ENCODE measurements at regions not wholly inside any gene's neighbourhood (a gene's known extent, or its start where the extent isn't known, plus 50 kb on each side); places are given as distances from the start of the nearest gene placed in this dataset.

DNA sequence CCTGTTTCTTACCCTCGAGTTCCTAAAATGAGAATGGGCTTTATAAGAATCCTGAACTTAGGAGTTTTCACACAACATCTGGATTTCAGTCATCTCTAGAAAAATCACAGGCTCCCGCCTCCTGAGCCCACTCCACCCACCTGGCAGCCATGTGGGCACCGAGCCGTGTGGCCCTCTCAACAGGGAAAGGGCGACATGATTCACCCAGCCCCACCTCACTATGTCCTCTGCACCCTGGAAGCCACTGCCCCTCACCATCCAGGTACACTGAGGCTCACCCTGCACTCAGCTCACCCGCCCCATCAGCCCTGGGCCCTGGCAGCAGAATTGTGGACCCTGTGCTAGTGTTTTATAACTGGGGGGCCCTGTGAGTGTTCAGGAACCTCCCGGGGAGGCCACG, 101.5 kb downstream of the SHANK2 start:
- no peak overlapping the region for H3K27ac ChIP-seq (ENCODE audit: extremely low read depth, low read depth, low read length)
- H3K9me3 ChIP-seq (ENCODE audit: control insufficient read depth, insufficient read depth, low read depth, low read length) = no peaks in the 10 kb centered on the region
- H3K4me3 ChIP-seq (ENCODE audit: low read depth, low read length) = no peak overlapping the region
- CTCF ChIA-PET = no interaction called here
- POLR2A ChIA-PET = no interaction called here
- H3K4me1 ChIP-seq (ENCODE audit: control insufficient read depth, insufficient read depth, low read length) = no peaks in the 10 kb centered on the region
- no peaks in the 10 kb centered on the region for H3K36me3 ChIP-seq (ENCODE audit: control insufficient read depth in 2 of 2, insufficient read depth in 1 of 2, low read length in 2 of 2)
- no peak for TF ChIP-seq ZNF654 (tag by site-specific recombination; IDR thresholded peaks at IDR 0.05; ENCODE audit: low read depth)

DNA sequence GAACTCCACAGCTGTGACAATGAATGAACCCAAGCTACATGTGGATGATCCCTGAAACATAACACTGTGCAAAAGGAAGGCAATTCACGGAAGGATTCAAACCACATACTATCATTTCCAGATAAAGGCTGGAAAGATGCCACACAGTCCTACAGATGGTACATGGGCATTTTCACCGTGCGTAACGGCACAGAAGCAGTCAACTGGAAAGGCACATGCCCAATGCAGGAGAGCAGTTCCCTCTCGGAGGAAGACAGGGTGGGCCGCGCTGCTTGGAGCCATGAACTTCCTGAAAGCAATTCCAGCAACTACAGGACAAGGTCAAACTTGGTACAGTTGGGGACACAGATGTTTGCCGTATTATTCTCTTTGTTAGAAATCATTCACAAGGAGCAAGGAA, 103.7 kb downstream of the SHANK2 start:
- no peak overlapping the region for H3K4me3 ChIP-seq (ENCODE audit: low read depth, low read length)
- ChIA-PET POLR2A (no interaction called here), CTCF (interaction anchor here (0.6 kb wide), 1 partner anchor 140 kb away, joined by 3 read pairs; no protein-coding TSS in a partner anchor)
- H3K4me1 ChIP-seq (ENCODE audit: control insufficient read depth, insufficient read depth, low read length) = no peaks in the 10 kb centered on the region
- TF ChIP-seq, protein P1, sequence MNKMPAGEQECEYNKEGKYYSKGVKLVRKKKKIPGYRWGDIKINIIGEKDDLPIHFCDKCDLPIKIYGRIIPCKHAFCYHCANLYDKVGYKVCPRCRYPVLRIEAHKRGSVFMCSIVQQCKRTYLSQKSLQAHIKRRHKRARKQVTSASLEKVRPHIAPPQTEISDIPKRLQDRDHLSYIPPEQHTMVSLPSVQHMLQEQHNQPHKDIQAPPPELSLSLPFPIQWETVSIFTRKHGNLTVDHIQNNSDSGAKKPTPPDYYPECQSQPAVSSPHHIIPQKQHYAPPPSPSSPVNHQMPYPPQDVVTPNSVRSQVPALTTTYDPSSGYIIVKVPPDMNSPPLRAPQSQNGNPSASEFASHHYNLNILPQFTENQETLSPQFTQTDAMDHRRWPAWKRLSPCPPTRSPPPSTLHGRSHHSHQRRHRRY (tag by site-specific recombination; IDR thresholded peaks at IDR 0.05) = no peak
- TF ChIP-seq ZSCAN16 (tag by site-specific recombination; IDR thresholded peaks at IDR 0.05) (no peak), ZNF10 (tag by site-specific recombination; IDR thresholded peaks at IDR 0.05) (no peak), ZNF404 (tag by site-specific recombination; IDR thresholded peaks at IDR 0.05) (no peak), ZNF677 (tag by site-specific recombination; IDR thresholded peaks at IDR 0.05) (no peak), ZNF837 (tag by site-specific recombination; IDR thresholded peaks at IDR 0.05) (no peak), ZNF132 (tag by site-specific recombination; IDR thresholded peaks at IDR 0.05; ENCODE audit: borderline replicate concordance) (no peak), IKZF3 (tag by site-specific recombination; IDR thresholded peaks at IDR 0.05) (no peak), ZNF114 (tag by site-specific recombination; IDR thresholded peaks at IDR 0.05) (no peak), ZNF571 (tag by site-specific recombination; IDR thresholded peaks at IDR 0.05) (no peak), GLI4 (tag by site-specific recombination; IDR thresholded peaks at IDR 0.05) (no peak), ZNF2 (tag by site-specific recombination; IDR thresholded peaks at IDR 0.05) (no peak), GLIS1 (tag by site-specific recombination; IDR thresholded peaks at IDR 0.05) (no peak)
- TF ChIP-seq, protein P2, sequence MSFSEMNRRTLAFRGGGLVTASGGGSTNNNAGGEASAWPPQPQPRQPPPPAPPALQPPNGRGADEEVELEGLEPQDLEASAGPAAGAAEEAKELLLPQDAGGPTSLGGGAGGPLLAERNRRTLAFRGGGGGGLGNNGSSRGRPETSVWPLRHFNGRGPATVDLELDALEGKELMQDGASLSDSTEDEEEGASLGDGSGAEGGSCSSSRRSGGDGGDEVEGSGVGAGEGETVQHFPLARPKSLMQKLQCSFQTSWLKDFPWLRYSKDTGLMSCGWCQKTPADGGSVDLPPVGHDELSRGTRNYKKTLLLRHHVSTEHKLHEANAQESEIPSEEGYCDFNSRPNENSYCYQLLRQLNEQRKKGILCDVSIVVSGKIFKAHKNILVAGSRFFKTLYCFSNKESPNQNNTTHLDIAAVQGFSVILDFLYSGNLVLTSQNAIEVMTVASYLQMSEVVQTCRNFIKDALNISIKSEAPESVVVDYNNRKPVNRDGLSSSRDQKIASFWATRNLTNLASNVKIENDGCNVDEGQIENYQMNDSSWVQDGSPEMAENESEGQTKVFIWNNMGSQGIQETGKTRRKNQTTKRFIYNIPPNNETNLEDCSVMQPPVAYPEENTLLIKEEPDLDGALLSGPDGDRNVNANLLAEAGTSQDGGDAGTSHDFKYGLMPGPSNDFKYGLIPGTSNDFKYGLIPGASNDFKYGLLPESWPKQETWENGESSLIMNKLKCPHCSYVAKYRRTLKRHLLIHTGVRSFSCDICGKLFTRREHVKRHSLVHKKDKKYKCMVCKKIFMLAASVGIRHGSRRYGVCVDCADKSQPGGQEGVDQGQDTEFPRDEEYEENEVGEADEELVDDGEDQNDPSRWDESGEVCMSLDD (tag by site-specific recombination; IDR thresholded peaks at IDR 0.05) = no peak
- TF ChIP-seq, protein P3, sequence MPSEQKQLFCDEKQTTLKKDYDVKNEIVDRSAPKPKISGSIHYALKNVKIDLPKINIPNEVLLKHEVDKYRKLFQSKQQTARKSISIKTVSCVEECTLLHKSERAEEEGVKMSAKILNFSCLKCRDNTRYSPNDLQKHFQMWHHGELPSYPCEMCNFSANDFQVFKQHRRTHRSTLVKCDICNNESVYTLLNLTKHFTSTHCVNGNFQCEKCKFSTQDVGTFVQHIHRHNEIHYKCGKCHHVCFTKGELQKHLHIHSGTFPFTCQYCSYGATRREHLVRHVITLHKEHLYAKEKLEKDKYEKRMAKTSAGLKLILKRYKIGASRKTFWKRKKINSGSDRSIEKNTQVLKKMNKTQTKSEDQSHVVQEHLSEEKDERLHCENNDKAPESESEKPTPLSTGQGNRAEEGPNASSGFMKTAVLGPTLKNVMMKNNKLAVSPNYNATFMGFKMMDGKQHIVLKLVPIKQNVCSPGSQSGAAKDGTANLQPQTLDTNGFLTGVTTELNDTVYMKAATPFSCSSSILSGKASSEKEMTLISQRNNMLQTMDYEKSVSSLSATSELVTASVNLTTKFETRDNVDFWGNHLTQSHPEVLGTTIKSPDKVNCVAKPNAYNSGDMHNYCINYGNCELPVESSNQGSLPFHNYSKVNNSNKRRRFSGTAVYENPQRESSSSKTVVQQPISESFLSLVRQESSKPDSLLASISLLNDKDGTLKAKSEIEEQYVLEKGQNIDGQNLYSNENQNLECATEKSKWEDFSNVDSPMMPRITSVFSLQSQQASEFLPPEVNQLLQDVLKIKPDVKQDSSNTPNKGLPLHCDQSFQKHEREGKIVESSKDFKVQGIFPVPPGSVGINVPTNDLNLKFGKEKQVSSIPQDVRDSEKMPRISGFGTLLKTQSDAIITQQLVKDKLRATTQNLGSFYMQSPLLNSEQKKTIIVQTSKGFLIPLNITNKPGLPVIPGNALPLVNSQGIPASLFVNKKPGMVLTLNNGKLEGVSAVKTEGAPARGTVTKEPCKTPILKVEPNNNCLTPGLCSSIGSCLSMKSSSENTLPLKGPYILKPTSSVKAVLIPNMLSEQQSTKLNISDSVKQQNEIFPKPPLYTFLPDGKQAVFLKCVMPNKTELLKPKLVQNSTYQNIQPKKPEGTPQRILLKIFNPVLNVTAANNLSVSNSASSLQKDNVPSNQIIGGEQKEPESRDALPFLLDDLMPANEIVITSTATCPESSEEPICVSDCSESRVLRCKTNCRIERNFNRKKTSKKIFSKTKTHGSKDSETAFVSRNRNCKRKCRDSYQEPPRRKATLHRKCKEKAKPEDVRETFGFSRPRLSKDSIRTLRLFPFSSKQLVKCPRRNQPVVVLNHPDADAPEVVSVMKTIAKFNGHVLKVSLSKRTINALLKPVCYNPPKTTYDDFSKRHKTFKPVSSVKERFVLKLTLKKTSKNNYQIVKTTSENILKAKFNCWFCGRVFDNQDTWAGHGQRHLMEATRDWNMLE (tag by site-specific recombination; conservative IDR thresholded peaks at IDR 0.05; ENCODE audit: low read depth) = no peak
- no peak overlapping the region for H3K27ac ChIP-seq (ENCODE audit: extremely low read depth, low read depth, low read length)
- H3K9me3 ChIP-seq (ENCODE audit: control insufficient read depth, insufficient read depth, low read depth, low read length) = no peaks in the 10 kb centered on the region
- no peaks in the 10 kb centered on the region for H3K36me3 ChIP-seq (ENCODE audit: control insufficient read depth in 2 of 2, insufficient read depth in 1 of 2, low read length in 2 of 2)

Data from HEK293 (cell line).